Osteocyte (in vitro differentiated cells): ENCODE measurements at regions not wholly inside any gene's neighbourhood (a gene's known extent, or its start where the extent isn't known, plus 50 kb on each side); places are given as distances from the start of the nearest gene placed in this dataset.
A peak's percentile ranks its signal among the peaks of the same experiment; 100 is the strongest.

ENCODE experiments used
- DNase-seq: peaks from one replicate; pipeline ENCODE4 v3.0.0; 2021; ENCODE audit warnings: mixed read lengths; ENCODE audit not compliant: unreplicated experiment; ENCODE audit errors: extremely low spot score
- H3K27ac Mint-ChIP-seq: one replicate; pipeline ENCODE4 v1.8.0; 2021; ENCODE audit warnings: mild to moderate bottlenecking, mixed read lengths; ENCODE audit not compliant: unreplicated experiment
- H3K27me3 Mint-ChIP-seq: one replicate; pipeline ENCODE4 v1.8.0; 2021; ENCODE audit warnings: mixed read lengths; ENCODE audit not compliant: unreplicated experiment
- H3K36me3 Mint-ChIP-seq: one replicate; pipeline ENCODE4 v1.8.0; 2021; ENCODE audit warnings: mixed read lengths; ENCODE audit not compliant: unreplicated experiment
- H3K4me1 Mint-ChIP-seq: one replicate; pipeline ENCODE4 v1.8.0; 2021; ENCODE audit warnings: mixed read lengths; ENCODE audit not compliant: unreplicated experiment
- H3K4me3 Mint-ChIP-seq: one replicate; pipeline ENCODE4 v1.8.0; 2021; ENCODE audit warnings: mild to moderate bottlenecking, moderate library complexity, mixed read lengths; ENCODE audit not compliant: unreplicated experiment
- H3K9me3 Mint-ChIP-seq: one replicate; pipeline ENCODE4 v1.8.0; 2021; ENCODE audit warnings: mixed read lengths; ENCODE audit not compliant: unreplicated experiment
- CTCF ChIP-seq: fragments of 200-600 bp; sonication (generic); IDR thresholded peaks from 2 replicates; pipeline ENCODE4 v1.5.0; 2021; ENCODE audit warnings: antibody characterized with exemption, mild to moderate bottlenecking, moderate library complexity

- DNase-seq: no peak
- Mint-ChIP-seq H3K36me3 (peaks cover 3% of the 10 kb centered on the region), H3K4me1 (peaks cover 38% of the 10 kb centered on the region), H3K27ac (peak overlapping the region; percentile 56), H3K27me3 (no peaks in the 10 kb centered on the region), H3K4me3 (no peak overlapping the region), H3K9me3 (peaks cover 1% of the 10 kb centered on the region)
- TF ChIP-seq CTCF: no peak
These were observed 182.3 kb downstream of the SPATA31D1 start for GRCh38 chr9:82170866-82171265.

GRCh38 chr9:82171271-82171670 is 182.7 kb downstream of the SPATA31D1 start:
- Mint-ChIP-seq H3K36me3 (peaks cover 3% of the 10 kb centered on the region), H3K27ac (peak overlapping the region; percentile 2), H3K4me3 (no peak overlapping the region), H3K9me3 (peaks cover 5% of the 10 kb centered on the region), H3K27me3 (no peaks in the 10 kb centered on the region), H3K4me1 (peaks cover 38% of the 10 kb centered on the region)
- DNase-seq: no peak
- TF ChIP-seq CTCF: no peak

GRCh38 chr9:82180711-82181110 is 192.1 kb downstream of the SPATA31D1 start:
- no peak overlapping the region for H3K4me3 Mint-ChIP-seq
- DNase-seq: no peak
- H3K4me1 Mint-ChIP-seq: peaks cover 9% of the 10 kb centered on the region
- H3K9me3 Mint-ChIP-seq: peaks cover 10% of the 10 kb centered on the region
- H3K36me3 Mint-ChIP-seq: no peaks in the 10 kb centered on the region
- H3K27ac Mint-ChIP-seq: no peak overlapping the region
- TF ChIP-seq CTCF: no peak
- H3K27me3 Mint-ChIP-seq: no peaks in the 10 kb centered on the region

GRCh38 chr9:82183181-82183860 is 194.7 kb downstream of the SPATA31D1 start:
- no peak for DNase-seq
- no peak overlapping the region for H3K4me3 Mint-ChIP-seq
- no peak for TF ChIP-seq CTCF
- H3K27ac Mint-ChIP-seq: no peak overlapping the region
- H3K27me3 Mint-ChIP-seq: no peaks in the 10 kb centered on the region
- H3K36me3 Mint-ChIP-seq: no peaks in the 10 kb centered on the region
- no peaks in the 10 kb centered on the region for H3K9me3 Mint-ChIP-seq
- peaks cover 9% of the 10 kb centered on the region for H3K4me1 Mint-ChIP-seq

GRCh38 chr9:82184524-82184923 is 196.0 kb downstream of the SPATA31D1 start:
- Mint-ChIP-seq H3K36me3 (no peaks in the 10 kb centered on the region), H3K4me3 (no peak overlapping the region), H3K9me3 (no peaks in the 10 kb centered on the region), H3K4me1 (peaks cover 4% of the 10 kb centered on the region), H3K27ac (no peak overlapping the region), H3K27me3 (no peaks in the 10 kb centered on the region)
- TF ChIP-seq CTCF: no peak
- DNase-seq: no peak
